ENCODE measurements at regions not wholly inside any gene's neighbourhood (a gene's known extent, or its start where the extent isn't known, plus 50 kb on each side); places are given as distances from the start of the nearest gene placed in this dataset.

GRCh38 chr17:28267720-28268609, 51.0 kb upstream of the TMEM97 start:
- TF ChIP-seq, protein P1, sequence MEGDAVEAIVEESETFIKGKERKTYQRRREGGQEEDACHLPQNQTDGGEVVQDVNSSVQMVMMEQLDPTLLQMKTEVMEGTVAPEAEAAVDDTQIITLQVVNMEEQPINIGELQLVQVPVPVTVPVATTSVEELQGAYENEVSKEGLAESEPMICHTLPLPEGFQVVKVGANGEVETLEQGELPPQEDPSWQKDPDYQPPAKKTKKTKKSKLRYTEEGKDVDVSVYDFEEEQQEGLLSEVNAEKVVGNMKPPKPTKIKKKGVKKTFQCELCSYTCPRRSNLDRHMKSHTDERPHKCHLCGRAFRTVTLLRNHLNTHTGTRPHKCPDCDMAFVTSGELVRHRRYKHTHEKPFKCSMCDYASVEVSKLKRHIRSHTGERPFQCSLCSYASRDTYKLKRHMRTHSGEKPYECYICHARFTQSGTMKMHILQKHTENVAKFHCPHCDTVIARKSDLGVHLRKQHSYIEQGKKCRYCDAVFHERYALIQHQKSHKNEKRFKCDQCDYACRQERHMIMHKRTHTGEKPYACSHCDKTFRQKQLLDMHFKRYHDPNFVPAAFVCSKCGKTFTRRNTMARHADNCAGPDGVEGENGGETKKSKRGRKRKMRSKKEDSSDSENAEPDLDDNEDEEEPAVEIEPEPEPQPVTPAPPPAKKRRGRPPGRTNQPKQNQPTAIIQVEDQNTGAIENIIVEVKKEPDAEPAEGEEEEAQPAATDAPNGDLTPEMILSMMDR (conservative IDR thresholded peaks at IDR 0.05; ENCODE audit: low read depth, low read length), result no peak
- no peak for TF ChIP-seq EZH2phosphoT487 (IDR thresholded peaks at IDR 0.05; ENCODE audit: borderline replicate concordance, low read length)
